ENCODE measurements at regions not wholly inside any gene's neighbourhood (a gene's known extent, or its start where the extent isn't known, plus 50 kb on each side); places are given as distances from the start of the nearest gene placed in this dataset.

DNA sequence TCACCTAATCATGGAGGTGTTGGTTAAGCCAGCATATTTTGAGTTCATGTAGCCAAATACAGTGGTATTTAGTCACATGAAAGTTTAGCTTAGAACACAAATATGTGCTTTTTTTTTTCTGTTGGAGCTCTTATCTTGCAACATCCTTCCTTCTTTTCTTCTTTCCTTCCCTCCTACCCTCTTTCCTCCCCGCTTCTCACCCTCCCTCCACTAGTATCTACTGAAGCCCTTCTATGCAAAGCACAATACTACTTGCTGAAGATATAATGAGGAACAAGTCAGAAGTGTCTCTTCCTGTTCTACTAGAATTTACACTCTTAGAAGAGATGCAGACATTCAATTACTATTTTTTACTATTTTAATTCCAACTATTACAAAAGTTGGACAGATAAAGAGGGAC is 105.0 kb upstream of the ITGA4 start:
- no peak for DNase-seq

DNA sequence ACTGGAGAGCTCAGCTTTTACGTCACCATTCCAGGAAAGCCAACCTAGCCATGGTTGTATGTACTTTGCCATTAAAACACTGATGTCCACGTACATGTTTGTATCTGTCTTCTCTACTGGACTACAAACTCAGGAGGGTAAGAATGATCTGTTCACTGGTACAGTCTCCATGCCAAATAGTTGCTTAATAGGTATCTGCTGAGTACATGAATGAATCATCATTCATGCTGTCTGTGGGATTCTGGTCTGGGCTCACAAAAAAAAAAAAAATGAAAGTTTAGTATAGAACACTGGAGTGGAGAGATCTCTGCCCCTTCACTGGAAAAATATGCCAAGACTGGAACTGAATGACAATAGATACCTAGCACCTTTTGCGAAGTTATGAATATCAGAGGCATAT is 102.6 kb upstream of the ITGA4 start:
- DNase-seq = no peak

DNA sequence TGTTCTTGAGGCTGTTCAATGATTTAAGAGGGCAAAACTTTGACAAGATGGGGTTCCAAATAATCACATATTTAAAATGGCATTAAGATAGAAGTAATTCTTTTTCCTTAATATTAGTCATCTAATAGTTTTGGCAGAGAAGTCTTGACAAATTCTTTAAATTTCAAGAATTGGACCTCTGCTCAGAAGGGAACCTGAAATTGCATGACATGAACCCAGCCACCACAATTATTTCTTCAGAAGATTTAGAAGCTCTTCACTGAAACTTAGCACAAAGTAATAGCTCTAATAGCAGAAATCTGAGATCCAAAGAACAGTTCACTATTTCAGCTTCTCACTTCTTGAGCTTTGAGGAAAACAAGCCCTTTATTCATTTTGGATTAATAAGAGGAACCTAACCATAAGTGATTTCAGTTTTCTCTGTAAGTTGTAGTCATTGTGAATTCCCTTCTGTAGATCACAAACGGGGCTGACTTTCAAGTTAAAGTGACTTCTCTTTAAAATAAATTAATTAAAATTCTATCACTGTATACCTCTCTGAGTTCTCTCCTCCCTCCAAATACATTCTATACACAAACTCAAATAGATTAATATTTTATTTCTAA is 100.6 kb upstream of the ITGA4 start:
- no peak for DNase-seq

DNA sequence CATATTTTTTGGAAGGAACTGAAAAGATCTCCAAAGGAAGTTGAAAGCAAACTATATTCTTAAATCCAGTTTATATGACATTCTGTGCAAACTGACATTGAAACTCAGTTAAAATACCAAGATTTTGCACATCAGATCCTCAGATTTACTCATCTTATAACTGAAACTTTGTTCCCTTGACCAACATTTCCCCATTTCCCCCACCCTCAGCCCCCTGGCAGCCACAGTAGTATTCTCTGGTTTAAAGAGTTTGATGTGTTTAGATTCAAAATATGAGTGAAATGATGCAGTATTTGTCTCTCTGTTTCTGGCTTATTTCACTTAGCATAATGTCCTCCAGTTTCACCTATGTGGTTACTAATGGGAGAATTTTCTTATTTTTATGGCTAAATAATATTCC is 99.2 kb upstream of the ITGA4 start:
- DNase-seq = no peak

DNA sequence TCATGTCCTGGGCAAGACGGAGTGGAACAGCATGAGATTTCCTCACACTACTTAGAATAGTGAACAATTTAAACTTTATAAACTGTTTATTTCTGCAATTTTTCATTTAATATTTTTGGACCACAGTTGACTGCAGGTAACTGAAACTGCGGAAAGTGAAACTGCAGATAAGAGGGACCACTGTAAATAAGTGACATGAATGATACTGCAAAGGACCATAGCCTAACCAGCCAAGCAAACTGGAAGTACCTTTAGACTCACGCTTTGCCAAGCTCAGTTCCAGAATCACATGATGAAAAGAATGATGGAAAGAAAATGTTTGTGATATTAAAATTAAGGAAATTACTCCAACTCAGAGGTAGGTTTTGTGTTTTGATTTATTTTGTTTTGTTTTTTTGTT is 94.6 kb upstream of the ITGA4 start:
- DNase-seq = no peak

DNA sequence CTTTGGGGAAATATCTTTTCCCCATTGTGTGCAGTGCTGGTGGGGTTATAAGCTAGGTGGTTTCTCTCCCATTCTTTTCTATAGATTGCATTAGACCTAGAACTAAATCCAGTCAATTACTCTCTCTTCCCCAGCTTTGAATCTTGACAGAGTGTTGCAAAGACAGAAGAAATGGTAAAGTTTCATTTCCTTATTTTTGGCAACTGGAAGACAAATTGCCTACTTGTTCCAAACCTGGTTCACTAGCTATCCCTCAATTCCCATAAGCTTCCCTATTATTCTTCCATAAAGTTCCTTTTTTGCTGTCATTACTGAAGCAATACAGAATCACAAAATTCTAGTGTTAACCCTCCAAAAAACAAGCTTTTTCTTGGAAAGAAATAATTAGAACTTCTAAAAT is 94.0 kb upstream of the ITGA4 start:
- no peak for DNase-seq

DNA sequence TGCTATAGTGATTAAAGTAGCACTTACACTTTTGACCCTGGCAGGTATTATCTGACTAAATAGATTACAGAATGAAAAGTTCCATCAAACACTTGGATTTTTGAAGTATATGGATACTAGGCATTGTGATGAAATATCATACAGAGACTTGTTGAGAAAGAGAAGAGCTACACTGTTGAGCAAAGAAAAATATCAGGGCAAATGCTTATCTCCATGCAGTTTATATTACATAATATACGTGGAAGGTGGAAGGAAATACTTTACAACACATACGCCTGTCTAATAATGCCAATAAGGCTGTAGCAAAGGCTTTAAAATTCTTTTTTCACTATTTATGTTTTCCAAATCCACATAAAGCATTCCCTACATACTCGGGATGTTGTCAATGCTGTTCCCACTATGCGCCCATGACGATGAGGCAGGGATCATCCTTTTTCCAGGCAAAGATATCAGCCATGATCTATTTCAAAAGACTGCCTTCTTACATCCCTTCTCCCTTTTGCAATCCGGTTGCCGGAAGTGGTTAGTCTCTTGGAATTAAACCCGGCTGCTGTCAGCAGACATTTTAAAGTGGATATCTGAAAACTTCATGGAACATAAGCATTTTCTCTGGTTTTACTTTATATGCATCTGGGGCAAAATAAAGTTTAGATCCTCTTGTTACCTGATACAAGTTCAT is 92.6 kb upstream of the ITGA4 start:
- no peak for DNase-seq

DNA sequence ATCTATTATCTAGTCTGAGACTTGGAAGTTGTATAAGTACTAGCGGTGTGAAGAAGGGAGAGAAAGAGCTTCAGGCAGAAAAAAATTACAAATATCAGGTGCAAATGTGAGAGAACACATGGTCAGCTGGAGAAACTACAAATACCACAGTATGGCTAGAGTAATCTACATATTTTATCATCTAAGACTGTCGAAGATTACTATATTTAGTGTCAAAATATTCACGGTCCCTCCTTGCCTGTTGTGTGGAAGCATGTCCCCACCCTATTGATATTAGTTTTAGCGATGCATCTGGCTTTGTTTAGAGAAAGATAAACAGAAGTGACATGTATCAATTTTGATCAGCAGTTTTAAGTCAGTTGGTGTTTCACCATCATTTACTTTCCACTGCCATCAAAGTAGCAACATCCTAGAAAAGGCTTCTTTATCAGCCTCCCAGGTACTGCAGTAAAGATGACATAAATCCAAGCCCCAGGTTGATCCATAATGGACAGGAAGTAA is 90.5 kb upstream of the ITGA4 start:
- no peak for DNase-seq

DNA sequence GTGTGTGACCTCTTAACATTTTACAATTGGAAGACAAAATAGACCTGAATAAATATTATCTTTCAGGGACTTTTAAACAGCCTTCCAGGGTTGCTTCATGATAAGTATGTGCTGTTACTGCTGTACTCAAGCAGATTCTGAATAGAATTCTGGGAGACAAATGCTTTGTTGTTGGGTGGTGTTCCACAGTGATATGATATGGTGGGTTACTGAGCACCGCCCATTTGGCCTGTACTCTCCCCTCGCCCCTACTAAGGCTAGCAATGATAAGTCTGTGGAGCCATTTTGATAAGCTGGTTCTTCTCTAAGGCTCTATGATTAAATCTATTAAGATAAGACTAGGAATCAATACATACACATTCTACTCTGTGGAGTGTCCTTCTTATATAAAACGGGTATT is 89.8 kb upstream of the ITGA4 start:
- no peak for DNase-seq

DNA sequence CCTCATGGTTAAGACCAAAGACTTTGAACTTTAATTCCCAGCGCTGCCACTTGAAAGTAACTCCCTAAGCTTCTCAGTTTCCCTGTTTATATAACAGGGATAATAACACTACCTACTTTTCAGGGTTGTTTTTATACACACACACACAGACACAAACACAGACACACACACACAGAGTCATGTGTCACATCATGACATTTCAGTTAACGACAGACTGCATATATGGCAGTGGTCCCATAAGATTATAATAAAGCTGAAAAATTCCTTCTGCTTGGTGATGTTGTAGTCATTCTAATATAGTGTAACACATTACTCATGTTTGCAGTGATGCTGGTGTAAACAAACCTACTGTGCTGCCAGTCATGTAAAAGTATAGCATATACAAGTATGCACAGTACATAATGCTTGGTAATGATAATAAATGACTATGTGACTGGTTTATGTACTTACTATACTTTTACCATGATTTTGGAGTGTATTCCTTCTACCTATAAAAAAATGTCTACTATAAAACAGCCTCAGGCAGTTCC is 89.2 kb upstream of the ITGA4 start:
- peak; percentile 5 for DNase-seq

DNA sequence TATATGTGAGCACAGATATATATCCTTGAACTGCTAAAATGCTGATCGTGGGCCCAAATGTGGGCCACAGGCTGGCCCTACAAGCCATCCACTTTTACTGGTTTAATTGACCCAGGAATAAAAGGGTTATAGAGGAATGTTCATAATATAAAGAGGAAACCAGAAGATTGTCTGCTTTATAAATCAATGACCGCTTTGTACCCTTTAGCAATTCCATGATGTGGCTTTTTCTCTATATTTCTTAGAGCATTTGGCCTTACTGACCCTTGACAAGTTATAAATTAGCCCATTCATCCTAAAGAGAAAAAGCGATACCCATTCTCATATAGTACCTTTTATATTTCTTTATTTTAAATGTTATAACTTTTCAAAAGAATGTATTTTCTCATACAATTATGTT is 87.1 kb upstream of the ITGA4 start:
- no peak for DNase-seq

DNA sequence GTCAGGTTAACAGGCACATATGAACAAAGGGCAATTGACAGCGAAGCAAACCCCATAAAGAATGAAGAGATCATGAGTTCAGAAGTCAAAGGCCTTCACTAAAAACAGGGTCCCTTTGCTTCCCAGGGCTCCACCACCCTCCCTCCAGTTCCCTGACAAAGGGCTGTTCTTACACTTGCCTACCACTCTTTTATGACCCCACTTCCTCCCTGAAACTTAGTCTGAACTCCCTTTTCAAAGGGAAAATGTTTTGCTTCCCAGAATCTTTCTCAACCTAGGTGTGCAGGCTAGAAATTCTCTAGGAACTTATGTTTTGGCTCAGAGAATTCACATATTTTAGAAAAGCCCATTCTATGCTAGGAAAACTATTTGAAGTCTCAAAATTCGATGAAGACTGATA is 86.0 kb upstream of the ITGA4 start:
- DNase-seq = no peak

DNA sequence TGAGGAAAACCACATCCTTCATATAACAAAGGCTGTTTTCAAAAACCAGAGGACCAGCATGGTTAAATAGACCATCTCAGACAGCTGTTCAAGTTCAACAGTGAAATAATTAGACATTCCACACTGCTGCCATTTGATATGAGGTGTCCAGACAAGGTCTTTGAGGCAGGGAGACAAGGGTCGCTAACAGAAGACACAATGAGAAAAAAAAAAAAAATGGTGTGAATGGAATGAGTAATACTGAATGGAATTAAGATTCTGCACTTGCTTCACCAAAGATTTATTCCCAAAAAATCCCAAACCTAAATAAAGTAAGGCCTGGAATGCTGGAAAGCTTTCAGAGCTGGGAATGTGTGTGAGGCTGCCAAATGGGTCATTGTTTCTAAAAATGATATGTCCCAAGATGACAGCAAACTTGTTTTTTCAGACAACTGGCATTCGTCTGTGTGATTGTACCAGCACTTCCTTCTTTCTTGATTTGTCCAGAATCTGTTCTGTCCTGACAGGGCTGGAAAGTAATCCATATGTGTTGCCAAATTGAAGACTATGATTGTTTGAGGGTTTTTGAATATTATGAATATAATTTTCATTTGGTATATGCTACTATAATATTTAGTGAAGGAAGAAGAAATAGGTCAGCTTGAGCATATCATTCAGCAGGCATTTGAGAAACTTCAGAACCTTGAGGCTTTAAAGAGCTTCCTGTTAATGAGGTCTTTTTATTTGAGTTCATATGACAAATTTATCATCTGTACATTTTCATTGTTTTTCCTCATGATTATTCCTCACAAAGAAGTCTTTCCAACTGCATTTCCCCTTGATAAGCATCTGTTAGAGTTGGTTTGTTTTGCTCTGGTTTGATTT is 85.2 kb upstream of the ITGA4 start:
- peak; percentile 9 for DNase-seq

DNA sequence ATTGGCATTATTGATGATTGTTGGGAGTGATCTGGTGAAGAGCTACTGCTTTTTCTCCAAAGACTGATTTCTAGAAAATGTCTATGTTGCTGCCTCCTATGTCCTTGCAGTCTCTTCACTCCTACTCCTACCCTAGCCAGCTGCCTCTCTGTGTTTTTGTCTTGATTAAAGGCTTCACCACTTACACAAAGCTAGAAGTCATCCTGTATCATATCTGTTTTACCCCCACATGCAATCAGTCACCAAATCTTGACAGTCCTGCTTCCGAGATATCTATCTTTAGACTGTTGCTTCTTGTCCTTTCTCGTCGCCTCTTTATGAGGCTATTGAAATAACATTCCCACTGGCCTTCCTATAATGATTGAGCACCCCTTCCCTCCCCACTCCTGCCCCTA is 84.5 kb upstream of the ITGA4 start:
- peak; percentile 14 for DNase-seq

DNA sequence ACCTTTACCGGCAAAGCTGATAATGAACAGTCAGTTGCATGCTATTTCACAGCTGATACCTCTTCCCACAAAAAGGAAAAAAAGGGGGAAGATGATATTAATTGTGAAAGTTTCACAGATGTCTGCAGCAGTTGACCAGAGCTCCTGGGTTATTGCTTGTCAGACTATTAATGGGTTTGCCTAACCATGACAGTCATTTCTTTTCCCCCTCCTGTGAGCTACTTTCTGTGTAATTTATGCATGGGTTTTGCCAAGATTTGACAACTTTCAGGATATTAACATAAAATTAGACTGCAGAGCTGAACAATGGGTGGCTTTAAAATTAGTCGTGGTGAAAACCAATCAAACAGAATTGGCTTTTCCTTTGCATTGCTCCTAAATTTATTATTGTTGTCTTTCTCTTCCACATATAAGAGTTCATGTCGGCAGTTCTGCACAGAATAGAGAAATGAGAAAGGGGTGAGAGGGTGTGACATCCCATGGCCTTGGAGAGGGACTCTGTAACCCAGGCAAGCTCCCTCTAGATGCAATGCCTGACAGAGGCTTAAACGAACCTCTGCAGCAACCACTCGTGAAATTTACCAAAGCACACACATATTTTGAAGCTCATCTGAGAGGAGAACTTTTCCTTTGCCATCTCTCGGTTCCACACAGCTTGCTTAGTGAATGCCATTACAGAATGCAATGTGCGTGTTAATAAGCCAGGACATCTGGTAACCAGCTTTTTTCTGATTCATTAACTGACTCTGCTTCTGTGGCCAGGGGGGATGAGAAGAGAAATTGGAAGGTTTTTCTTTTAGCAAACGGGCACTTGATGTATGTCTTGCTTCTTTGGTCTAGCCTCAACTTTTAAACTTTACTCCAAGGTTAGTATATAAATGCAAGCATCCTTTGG is 82.2 kb upstream of the ITGA4 start:
- no peak for DNase-seq

DNA sequence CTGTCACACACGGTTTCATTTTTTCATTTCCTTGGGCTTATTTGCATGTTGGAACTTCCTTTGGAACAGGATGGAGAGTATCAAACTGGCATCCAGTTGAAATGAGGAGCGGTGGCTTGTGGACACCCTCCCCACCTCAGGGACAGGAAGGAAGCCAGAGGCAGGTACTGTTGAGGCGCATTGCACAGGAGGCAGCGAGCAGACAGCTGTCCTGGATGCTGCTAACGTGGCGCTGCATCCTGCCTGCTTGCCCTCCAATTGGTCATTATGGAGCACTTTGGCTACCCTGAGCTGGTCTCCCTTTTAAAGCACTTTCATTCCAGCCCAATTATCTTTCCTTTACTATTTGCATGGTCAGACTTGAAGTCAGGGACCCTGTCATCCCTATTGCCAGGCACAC is 80.7 kb upstream of the ITGA4 start:
- no peak for DNase-seq

DNA sequence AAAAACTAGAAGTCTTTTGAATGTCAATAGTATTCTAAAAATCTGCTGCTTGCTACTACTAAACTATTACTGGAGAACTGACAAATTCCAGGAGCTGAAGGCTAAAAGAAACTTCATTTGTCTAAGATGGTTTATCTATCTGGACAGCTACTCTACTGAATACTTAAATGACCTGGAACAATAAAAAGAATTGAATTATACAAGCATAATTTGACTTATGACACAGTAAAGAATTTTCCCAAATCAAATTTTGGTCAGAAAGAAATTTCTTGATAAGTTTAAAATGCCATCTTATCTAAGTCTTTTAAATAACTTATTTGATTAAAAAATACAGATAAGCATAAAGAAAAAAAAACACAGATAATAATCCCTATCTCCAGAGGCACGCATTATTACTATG is 80.2 kb upstream of the ITGA4 start:
- no peak for DNase-seq

DNA sequence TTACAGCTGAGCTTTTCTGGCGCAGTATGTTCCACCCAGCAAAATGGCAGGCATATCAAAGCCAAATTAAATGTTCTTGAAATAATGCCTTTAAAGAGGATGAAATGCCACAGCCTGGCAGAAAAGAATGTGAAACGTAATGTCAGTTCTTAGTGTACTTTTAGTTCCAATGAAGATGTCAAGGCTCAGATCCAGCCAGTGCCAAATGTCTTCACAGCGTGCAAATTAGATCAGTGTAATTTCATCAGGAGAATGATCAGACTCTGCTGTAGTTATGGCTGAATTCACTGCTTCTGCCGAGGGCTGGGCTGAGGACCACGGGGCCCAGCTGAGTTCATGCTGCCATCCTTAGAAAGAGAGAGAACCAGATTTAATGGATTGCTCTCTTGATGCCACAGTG is 78.7 kb upstream of the ITGA4 start:
- no peak for DNase-seq

DNA sequence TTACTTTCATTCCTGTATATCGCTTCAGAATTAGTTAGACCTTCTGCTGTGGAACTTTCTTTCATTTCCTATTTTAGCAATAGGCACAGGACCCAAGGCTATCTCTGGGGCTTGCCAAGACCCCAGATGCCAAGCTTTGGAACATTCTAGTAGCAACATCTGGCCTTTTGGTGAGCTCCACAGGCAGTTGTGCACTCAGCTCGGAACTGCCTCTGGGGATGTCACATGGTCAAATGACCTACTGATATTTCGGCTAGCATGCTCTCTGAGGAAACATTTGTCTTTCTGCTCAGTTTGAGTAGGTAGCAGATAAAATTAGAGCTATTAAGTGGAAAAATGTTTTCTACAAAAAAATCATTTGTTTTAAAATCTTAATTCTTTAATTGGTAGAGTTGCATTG is 76.6 kb upstream of the ITGA4 start:
- DNase-seq = no peak

DNA sequence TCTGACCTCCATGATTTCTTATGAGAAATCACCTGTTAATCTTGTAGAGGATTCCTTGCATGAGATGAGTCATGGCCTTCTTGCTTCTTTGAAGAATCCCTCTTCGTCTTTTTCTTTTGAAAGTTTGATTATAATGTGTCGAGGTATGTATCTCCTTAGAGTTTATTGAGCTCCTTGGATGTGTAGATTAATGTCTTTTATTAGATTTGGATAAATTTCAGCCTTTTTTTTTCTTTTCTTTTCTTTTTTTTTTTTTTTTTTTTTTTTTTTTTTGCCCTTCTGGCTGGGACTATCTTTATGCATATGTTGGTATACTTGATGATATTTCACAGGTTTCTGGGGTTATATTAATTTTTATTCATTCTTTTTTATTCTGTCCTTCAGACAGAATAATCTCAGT is 72.3 kb upstream of the ITGA4 start:
- DNase-seq = no peak

DNA sequence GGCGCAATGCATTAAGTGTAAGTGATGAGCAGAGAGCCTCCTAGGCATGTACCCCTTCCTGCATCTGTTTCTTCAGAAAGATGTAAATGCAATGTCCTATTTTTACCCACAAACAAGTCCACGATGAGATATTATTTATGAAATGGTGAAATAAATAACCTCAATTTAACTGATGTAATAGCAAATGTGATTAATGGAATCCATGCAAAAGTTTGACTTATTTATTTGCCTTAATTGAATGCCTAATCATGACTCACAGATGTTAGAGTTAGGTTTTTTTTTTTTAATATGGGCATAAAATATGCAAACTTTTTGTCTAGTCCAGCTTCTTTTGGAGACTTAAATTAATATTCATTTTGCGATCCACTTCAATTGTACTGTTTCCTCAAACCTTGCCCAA is 67.7 kb upstream of the ITGA4 start:
- DNase-seq = no peak

DNA sequence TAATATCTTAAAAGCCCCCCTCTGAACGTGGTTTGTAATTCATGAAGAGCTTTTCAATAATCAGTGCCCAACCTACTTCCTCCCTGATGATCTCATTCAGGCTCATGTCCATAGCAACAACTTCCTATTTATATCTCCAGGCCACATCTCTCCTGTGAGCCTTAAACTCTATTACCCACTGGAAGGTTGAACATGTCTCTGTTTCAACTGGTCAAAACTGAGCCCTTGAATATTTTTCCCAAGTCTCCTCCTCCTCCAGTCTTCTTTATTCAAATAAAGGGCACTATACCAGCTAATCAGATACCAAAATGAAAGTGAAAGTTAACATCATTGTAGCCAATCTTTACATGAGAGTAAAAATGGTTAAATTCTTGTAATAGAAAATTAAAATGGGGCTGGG is 63.7 kb upstream of the ITGA4 start:
- DNase-seq = no peak

All from renal pelvis (tissue), 1 donor.